ENCODE measurements at regions not wholly inside any gene's neighbourhood (a gene's known extent, or its start where the extent isn't known, plus 50 kb on each side); places are given as distances from the start of the nearest gene placed in this dataset.

DNA sequence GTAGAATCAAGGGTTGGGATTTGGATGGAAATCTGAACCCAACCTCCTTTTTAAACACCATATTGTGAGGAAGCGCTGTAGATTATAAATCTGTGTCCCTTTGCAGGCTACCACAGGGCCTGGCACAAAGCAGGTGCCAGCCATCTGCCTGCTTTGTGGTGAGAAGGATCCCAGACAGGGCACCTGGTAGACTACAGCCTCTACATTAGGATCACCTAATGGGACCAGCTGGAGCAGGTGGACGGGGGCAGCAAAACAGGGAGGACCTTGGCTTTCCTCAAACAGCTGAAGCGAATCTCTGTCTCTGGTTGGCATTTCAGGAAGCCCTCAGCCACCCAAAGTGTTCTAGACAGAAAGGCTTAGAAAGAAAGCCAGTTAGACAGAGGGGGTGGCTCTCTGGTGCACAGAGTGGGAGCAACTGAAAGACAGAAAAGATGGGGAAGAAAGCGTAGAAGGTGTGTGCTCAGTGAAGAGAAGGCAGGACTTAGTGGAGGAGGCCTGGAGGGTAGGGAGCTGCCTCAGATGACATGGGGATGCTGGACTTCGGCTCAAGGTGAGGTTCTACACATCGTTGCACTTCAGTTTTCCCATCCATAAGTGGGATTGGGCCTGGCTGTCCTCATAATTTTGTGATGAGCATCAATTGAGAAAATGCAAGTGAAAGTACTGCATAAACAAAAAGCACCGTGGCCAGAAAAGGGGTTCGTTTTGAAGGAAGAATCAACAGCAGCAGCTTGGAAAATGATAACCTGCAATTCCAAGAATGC is 350.8 kb downstream of the CYRIA start:
- no peak for DNase-seq

DNA sequence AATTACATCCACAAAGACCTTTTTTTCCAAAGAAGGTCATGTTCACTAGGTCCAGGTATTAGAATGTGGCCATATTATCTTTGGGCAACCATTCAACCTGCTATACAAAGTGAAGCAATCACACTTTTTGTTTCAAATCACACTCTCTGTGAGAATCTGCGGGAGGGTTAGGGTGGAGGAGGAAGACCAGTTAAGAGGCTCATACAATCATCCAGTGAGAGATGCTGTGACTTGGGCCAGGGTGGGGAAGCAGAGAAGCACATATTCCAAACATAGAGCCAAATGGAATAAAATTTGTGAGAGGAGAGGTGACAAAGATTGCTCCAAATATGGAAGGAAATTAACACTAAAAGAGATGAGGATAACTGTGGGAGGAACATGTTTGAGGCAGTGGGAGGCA is 351.6 kb downstream of the CYRIA start:
- no peak for DNase-seq

DNA sequence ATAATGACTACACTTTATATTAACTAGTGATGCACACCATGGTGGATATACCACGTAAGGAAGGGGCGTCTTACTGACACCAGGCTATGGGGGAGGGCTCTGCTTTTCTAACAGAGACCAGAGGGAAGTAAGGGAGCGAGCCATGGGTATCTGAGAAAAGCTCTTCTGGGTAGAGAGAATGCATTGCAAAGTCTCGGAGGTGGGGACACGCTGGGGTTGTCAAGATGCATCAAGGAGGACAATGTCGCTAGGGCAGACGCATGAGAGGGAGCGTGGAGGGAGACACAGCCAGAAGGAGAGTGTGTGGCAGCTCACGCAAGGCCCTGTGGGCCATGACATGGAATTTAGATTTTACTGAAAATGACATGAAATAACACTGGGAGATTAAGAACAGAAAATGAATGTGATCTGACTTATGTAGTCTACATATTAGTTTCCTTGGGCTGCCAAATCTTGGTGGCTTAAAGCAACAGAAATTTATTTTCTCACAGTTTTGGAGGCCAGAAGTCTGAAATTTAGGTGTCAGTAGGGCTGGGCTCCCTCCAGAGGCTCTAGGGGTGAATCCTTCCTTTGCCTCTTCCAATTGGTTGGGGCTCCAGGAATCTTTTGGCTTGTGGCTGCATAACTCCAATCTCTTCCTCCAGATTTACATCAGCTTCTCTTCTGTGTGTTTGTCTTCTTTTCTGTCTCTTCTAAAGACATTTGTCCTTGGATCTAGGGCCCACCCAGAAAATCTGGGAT is 352.2 kb downstream of the CYRIA start:
- no peak for DNase-seq

DNA sequence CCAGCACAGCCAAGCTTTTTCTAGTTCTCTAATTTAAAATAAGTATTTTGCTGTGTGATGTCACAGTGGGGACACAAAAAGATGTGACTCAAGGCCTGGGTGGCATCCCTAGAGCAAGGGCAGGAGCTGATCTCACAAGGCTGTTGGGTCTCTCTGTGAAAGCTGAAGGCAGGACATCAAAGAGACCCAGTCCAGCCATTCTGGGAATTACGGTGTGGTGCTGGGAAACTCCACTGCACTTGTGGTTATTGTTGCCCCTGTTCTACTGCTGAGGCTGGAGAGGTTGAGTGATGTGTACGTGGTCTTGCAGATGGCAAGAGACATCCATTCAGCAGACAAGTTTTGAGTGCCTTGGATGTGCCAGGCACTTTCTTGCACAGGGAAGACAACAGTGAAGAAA is 352.9 kb downstream of the CYRIA start:
- DNase-seq: no peak

DNA sequence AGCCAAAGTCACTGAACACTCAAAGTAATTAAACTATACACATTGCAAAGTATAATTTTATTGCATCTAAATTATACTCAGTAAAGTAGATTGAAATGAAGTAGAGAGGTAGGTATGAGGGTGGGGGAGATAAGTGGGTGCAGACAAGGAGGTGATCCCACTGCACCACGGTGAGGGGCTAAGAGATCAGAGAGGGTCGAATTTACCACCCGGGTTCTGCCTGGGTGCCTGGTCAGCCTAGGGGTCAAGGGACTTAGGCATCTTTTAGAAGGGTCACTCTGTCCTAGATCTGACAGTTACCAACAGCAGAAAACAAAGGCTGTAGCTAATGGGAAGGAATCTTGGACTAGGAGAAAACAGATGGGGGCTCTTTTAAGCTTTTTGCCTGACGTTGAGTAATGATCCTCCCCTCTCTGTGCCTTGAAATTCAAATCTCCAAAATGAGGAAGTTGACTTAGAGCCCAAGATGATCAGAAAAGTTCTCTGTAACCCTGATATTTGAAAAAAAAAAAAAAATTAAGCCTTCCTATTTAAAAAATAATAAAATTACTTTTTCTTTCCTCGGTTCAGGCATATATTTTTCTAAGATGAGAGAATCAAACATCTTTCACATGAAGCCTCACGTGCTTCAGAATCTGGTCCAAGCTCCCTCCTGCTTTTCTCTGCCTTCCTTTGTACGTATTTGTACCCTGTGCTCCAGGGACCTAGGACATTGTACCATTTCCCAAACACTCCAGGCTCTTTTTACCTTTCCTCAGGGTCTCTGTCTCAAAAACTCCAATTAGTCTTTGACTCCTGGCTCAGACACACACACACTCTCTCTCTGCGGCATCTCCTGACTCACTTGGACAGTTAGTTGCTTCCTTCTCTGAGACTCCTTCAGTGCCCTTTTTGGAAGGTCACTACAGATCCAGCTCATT is 353.9 kb downstream of the CYRIA start:
- no peak for DNase-seq

DNA sequence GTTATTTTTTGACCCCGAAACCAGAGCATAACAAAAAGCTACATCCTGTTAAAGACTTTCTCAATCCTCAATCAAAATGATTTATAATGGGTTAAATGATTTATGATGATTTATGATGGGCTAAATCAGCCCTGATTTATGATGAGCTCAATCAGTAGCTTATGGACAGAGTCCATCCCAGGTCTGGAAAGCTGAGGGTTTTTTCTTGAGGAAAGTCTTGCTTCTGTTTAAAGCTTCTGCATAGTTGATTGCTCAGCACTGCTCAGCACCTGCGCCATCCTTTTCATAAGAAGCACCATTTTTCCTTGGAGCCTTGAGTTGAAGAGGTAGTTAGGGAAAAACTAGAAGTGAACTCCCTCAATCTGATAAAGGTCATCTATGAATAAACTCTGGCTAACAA is 356.8 kb downstream of the CYRIA start:
- DNase-seq: no peak

DNA sequence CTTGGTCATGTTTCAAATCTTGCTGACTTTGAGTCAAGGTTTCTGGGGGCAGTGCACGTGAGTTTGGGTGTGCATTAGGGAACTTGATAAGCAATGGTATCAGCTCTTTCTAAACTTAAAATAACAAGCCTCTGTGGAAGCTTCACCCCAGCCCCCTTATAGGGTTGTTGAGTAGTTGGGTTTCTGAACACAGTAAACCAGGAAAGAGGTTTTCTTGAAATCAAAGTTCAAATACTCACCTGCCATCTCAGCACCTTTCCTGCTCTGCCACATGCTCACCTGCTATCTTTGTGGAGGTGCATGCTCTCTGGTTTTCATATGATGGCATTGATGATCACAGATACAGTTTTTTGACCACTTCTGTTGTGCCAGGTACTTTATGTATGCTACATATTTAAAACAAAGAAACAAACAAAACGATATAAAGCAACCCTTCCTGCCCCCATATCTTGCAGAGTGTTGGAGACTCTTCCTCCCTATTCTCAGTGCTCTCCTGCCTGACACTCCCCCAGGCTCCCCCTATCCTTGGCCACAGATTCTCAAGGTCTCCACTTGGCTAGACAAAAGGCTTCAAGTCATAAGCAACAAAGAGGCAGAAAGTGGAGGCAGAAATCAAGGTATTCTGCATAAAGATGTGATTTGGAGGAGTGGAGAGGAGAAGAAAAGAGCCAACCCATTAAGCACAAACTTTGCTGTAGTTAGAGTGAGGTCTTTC is 360.6 kb downstream of the CYRIA start:
- no peak for DNase-seq

DNA sequence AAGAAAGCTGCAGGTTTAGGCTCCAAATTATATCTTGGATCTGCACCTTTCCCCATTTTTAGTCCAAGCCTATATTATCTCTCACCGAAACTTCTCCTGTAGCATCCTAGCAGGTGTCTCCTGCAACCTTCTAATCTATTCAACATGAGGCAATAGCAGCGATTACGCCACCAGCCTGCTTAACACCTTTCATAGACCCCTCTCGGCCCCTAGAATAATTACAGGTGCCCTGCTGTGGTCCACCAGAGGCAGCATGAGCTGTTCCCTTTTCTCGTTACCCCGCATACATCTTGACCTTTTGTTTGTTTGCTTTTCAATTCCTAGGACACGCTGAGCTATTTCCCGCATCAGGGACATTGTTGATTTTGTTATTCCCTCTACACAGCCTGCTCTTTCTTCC is 361.9 kb downstream of the CYRIA start:
- peak; percentile 69 for DNase-seq

DNA sequence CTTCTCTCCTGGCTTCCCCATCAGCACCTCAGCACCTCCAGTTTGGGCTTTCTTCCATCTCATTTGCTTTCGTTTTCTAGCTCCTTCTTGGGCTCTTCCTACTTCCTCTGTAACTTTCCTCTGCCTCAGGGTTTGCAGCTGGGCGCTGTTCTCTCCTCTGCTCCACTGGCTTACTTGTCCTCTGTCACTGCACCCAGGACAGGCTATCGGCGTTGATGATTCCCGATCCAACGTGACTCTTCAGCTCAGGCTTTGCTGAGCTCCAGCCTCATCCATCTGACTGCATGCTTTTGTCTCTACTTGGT is 362.4 kb downstream of the CYRIA start:
- DNase-seq: peak; percentile 55

DNA sequence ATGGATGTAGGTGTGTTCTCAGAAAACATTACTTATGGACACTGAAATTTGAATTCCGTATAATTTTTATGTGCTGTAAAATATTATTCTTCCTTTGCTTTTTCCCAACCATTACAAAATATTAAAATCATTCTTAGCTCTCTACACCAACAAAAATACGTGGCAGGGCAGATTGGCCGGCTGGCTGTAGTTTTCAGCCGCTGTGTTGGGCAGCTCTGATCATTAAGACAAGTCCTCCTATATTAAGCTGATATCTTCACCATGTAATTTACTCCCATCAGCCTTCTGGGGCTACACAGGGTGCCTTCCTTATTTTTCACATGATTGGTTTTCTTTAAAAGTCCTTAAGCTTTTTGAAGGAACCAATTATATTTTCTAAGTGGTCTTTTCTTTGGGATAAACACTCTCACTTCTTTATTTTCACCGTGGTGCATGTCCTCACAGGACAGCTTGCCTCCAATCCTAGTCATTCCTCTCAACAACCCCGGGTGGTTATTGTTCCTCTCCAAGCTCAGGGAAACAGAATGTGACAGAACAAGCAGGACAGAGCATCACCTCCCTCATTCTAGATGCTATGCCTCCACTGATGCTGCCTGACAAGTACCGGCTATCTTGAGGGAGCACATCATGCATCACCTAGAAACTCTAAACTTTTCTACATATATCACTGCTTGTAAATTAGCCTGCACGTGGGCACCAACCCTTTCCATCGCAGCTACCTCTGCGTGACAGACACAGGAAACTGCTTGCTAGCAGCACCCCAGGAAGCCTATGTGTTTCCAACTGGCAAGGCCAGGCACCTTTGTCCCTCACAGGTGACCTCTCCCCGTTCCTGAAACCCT is 362.3 kb downstream of the MYCN start:
- peak; percentile 92 for DNase-seq

DNA sequence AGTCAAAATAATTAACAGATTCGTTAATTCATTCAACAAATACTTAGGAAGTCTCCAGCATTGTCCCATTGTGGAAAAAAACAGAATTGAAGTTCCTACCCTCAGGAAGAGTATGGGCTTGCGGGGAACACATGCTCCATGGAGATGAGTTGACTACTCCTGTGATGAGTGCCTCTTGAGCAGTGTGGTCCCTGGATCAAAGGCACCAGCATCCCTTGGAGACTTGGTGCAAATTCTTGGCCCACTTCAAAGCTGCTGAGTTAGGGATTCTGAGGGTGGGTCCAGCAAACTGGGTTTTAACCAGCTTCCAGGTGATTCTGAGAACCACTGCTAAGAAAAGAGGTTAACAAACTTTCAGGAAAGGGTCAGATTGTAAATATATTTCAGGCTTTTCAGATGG is 361.6 kb downstream of the MYCN start:
- DNase-seq: no peak

DNA sequence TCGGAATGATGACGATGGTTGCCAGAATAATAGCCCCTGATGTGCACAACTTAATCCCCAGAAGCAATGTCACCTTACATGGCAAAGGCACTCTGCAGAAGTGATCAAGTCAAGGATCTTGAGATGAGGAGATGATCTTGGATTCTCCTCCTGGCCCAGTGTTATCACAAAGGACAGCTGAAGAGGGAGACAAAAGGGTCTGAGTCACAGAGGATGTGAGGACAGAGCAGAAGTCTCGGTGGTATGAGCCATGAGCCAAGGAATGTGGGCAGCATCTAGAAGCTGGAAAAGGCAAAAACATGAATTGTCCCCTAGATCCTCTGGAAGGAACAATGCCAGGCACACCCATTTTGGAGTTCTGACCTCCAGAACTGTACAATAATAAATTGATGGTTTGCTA is 358.5 kb downstream of the MYCN start:
- no peak for DNase-seq

DNA sequence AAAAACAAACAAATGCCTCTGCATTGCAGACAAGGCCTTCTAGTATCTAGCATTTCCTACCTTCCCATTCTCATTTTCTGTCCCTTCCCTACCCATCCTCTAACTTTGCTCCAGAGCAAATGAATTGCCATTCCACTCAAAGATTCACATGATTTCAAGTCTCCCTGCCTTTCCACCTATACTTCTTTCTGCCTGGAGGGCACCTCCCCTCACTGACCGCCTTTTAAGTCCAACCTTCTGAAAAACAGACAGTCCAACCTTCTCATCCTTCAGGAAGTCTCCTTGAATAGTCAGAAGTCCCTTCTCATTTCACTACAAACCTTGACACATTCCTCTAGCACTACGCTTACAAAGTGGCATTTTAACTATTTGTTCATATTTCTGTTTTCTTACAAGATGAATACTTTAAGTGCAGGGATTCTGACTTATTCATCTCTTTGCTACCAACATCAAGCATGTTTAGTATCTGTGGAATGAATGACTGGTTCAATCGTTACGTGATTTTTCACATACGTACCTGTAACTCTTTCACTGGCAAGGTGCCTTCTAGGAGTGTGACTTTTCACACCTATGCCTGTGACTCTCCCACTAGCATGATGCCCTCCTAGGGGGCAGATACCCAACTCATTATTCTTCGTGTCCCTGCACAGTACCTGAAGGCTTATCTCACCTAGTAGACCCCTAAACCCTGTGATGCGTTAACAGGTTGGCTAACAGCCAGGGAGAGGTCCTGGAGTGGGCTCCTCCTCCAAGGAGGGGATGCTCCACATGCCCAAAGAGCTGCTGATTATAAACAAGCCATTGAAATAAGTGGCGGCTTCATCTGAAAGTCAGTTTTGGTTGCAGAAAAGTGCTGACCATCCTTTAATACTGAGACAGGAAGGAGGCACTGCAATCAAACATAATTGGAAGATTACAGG is 356.2 kb downstream of the MYCN start:
- no peak for DNase-seq

DNA sequence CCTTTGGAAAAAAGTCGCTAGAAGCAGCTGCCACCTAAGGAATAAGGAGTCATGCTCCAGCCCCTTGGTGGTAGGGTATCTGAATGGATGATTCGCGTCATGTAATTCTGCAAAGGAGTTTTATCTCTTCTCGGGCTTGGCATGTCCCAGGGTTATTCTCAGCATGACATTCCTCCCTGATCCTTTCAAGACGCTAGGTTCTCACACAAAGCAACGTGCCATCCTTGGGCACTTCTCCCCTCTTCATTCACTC is 355.6 kb downstream of the MYCN start:
- DNase-seq: no peak

DNA sequence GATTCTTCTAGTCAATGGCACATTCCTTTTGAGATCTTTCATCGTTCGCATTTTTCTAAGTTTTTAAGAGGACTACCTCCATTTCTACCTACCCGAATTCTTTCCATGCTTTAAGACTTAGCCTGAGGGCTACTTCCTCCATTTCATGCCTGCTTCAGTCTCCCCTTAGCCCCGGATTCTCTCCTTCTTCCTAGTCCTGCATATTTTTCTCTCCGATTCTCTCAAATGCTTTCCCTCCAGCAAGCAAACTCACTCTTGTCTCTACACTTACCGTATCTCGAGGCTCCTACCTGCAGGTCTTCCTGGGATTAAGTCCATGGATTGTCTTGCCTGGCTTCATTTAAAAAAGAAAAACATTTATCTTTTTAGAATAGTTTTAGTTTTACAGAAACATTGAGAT is 354.4 kb downstream of the MYCN start:
- DNase-seq: no peak

DNA sequence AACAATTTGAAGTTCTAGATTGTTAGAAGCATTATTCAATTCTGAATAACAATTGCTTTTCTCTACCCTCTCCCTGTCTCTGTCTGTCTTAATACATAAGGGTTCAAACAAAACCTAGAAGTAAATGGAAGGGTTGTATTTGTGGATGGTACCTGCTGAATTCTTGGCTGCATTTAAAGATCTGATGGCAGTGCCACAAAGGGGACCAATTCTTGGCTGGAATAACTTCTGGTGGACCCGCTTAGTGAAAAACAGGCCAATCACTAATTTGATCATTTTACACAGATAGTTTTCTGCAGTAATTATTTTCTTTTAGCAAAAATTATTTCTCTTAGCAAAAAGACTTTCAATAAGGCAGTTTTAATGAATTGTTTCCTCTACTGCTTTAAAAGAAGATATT is 353.5 kb downstream of the MYCN start:
- DNase-seq: no peak

DNA sequence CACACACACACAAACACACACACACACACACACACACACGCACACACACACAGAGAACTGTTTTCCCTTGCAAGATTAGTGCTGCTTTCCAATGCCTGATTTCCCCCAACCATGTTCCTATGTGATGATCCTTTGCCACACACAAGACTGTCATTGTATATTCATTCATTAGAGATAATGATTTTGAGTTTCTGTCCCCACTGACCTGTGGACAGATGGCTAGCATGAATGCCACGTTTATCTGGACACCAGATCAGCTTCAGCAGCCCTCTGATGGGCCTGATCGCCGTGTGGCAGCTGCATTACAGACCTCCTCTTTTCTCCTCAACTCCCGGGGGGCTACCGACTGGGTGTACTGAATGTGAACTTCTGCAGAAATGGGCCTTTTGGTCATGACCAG is 353.0 kb downstream of the MYCN start:
- DNase-seq: no peak

DNA sequence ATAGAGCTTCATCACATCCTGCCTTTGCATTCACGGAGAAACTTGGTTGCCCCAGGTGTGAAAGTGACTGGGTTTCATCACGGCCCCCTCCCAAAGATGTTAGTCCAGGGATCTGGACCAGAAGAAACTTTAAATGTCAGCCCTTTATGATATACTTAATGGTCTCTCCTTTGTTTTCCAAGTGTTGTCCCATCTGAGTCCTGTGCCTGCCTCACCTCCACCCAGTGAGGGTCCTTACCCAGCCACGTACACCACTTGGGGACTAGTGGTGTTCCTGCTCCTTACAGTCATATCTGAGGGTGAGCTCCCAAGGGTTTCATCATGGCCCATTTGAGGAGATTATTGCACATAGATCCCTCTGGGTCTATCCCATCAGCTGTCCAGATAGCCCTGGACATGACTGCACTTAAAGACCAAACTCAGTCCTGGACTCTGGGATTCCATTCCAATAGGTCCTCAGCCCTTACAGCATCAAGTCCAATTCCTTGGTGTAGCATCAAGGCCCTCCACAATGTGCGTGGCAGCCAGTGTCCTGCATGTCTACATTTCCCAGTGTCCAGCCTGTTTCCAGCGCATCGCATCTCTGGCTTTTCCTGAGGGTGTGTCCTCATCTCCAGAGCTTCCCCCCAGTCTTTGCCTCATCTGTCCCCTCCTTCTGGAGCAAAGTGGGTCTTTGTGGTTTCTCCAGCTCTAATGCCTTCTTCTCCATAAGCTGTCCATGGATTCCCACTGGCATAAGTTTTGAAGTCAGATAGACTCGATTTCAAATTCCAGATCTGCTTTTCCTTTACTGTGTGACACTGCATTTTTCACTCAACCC is 351.6 kb downstream of the MYCN start:
- no peak for DNase-seq

DNA sequence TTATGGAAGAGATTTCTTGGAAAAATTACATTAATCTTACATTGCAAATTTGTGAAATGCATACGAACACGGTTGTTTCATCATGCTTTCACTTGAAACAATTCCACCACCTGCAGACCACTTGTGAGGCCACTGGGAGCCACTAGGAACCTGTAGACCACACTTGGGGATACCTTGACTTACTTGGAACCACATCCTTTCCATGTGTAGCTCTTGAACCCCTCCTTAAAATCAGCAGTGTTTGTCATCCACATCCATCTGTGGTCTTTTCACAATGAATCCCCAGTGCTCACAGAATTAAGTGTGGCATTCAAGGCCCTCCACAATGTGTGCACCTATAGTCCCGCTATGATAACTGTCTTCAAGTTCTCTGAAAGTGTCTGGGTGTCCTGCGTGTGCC is 350.9 kb downstream of the MYCN start:
- no peak for DNase-seq

DNA sequence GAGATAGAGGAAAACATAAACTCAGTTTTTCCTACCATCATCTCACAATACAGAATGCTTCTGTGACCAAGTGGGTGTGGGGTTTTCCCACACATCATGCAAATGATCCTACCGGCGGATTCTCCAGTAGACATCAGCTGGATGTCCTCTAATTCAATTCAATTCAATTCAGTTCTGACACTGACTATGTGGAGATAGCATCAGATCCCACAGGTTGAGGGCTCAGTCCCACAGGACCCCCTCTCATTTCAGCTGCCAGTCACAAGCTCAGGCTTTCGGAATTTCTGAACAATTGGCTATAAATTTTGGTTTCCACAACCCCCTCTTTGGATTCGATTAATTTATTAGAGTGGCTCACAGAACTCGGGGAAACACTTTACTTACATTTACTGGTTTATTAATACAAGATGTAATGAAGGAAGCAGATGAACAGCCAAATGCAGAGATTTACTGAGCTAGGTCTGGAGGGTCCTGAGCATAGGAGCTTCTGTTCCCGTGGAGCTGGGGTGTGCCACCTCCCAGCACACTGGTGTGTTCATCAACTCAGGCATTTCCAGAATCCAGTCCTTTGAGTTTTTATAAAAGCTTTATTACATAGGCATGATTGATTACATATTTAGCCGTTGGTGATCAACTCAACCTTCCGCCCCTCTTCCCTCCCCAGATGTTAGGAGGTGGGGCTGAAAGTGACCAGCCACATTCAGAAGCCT is 350.1 kb downstream of the MYCN start:
- DNase-seq: no peak

Measured in NCI-H2227 treated with DMSO at 0.1 percent for 48 hours (cell line).